HEK293T (cell line): ENCODE measurements at regions not wholly inside any gene's neighbourhood (a gene's known extent, or its start where the extent isn't known, plus 50 kb on each side); places are given as distances from the start of the nearest gene placed in this dataset.

Experiments
- CTCF ChIA-PET: fragments of 350-600 bp; formaldehyde crosslinking; extraction: SDS; loops from one replicate; lab custom pipeline; 2021; ENCODE audit warnings: antibody characterized with exemption, inconsistent platforms; lab: Yijun Ruan, JAX
- POLR2A ChIA-PET: fragments of 350-600 bp; formaldehyde crosslinking; extraction: SDS; loops from one replicate; lab custom pipeline; 2020; ENCODE audit warnings: antibody characterized with exemption, inconsistent platforms; lab: Yijun Ruan, JAX
- DNase-seq: peaks from one replicate; pipeline ENCODE4 v3.0.0; 2012; ENCODE audit warnings: mixed read lengths; ENCODE audit errors: extremely low spot score
- ARNT ChIP-seq: fragments of 450-650 bp; IDR thresholded peaks from 2 replicates; pipeline ENCODE4 v1.6.1; 2017; ENCODE audit warnings: mild to moderate bottlenecking
- BHLHE40 ChIP-seq: fragments of 450-650 bp; IDR thresholded peaks from 2 replicates; pipeline ENCODE4 v1.6.1; 2016; ENCODE audit warnings: mild to moderate bottlenecking, moderate library complexity, borderline replicate concordance
- CTBP1 ChIP-seq: fragments of 450-650 bp; IDR thresholded peaks from 2 replicates; pipeline ENCODE4 v1.6.1; 2016; ENCODE audit warnings: borderline replicate concordance
- ELF4 ChIP-seq: fragments of 450-650 bp; IDR thresholded peaks from 2 replicates; pipeline ENCODE4 v1.6.1; 2017; ENCODE audit warnings: antibody characterized with exemption
- FOXA1 ChIP-seq: fragments of 450-650 bp; IDR thresholded peaks from 2 replicates; pipeline ENCODE4 v1.6.1; 2016; ENCODE audit warnings: mild to moderate bottlenecking
- FOXK2 ChIP-seq: fragments of 450-650 bp; IDR thresholded peaks from 2 replicates; pipeline ENCODE4 v1.6.1; 2016; ENCODE audit warnings: mild to moderate bottlenecking
- FOXM1 ChIP-seq: fragments of 450-650 bp; IDR thresholded peaks from 2 replicates; pipeline ENCODE4 v1.6.1; 2017; ENCODE audit warnings: mild to moderate bottlenecking, borderline replicate concordance
- HDGF ChIP-seq: fragments of 450-650 bp; IDR thresholded peaks from 2 replicates; pipeline ENCODE4 v1.6.1; 2017; ENCODE audit warnings: antibody characterized with exemption, borderline replicate concordance
- L3MBTL2 ChIP-seq: fragments of 450-650 bp; conservative IDR thresholded peaks from 2 replicates; pipeline ENCODE4 v1.6.1; 2016; ENCODE audit warnings: mild to moderate bottlenecking
- LEF1 ChIP-seq: fragments of 450-650 bp; IDR thresholded peaks from 2 replicates; pipeline ENCODE4 v1.6.1; 2017; ENCODE audit warnings: mild to moderate bottlenecking, borderline replicate concordance
- NFRKB ChIP-seq: fragments of 450-650 bp; IDR thresholded peaks from 2 replicates; pipeline ENCODE4 v1.6.1; 2016; ENCODE audit warnings: mild to moderate bottlenecking, moderate library complexity
- PKNOX1 ChIP-seq: fragments of 450-650 bp; IDR thresholded peaks from 2 replicates; pipeline ENCODE4 v1.6.1; 2016
- SP1 ChIP-seq: fragments of 450-650 bp; IDR thresholded peaks from 2 replicates; pipeline ENCODE4 v1.6.1; 2017
- SUZ12 ChIP-seq: fragments of 450-650 bp; IDR thresholded peaks from 2 replicates; pipeline ENCODE4 v1.6.1; 2016; ENCODE audit warnings: mild to moderate bottlenecking
- TARDBP ChIP-seq: fragments of 450-650 bp; IDR thresholded peaks from 2 replicates; pipeline ENCODE4 v1.6.1; 2016
- ZNF384 ChIP-seq: fragments of 450-650 bp; IDR thresholded peaks from 2 replicates; pipeline ENCODE4 v1.6.1; 2016

- ChIA-PET CTCF (no interaction called here), POLR2A (no interaction called here)
- TF ChIP-seq TARDBP (no peak), SP1 (no peak), PKNOX1 (no peak), L3MBTL2 (no peak), NFRKB (no peak), FOXM1 (no peak), HDGF (no peak), FOXA1 (no peak), ARNT (no peak), CTBP1 (no peak), SUZ12 (no peak), ELF4 (no peak), FOXK2 (no peak), LEF1 (no peak), ZNF384 (no peak), BHLHE40 (no peak)
- no peak for DNase-seq
Measured at GRCh38 chr20:6492271-6493055, 275.0 kb upstream of the BMP2 start.

- POLR2A ChIA-PET = no interaction called here
- CTCF ChIA-PET = no interaction called here
- DNase-seq = no peak
- no peak for TF ChIP-seq TARDBP
- TF ChIP-seq ELF4 = no peak
- TF ChIP-seq L3MBTL2 = no peak
Measured at GRCh38 chr20:6490849-6491248, 276.6 kb upstream of the BMP2 start.

GRCh38 chr20:6489361-6490171, 277.9 kb upstream of the BMP2 start:
- no peak for DNase-seq
- POLR2A ChIA-PET = no interaction called here
- CTCF ChIA-PET = interaction anchor here (0.7 kb wide), 1 partner anchor 28 kb away, joined by 4 read pairs; no protein-coding TSS in a partner anchor
- TF ChIP-seq CTBP1 = no peak
- no peak for TF ChIP-seq SUZ12
- TF ChIP-seq ZNF384 = no peak
- TF ChIP-seq SP1 = no peak
- TF ChIP-seq HDGF = no peak
- no peak for TF ChIP-seq BHLHE40
- TF ChIP-seq ARNT = no peak
- no peak for TF ChIP-seq FOXA1
- TF ChIP-seq FOXK2 = no peak
- TF ChIP-seq TARDBP = no peak
- no peak for TF ChIP-seq NFRKB
- TF ChIP-seq LEF1 = no peak
- TF ChIP-seq ELF4 = no peak

- TF ChIP-seq SUZ12 (no peak), FOXA1 (no peak), SP1 (no peak), FOXM1 (no peak), CTBP1 (no peak), ELF4 (no peak), L3MBTL2 (no peak), LEF1 (no peak), PKNOX1 (no peak), ARNT (no peak), FOXK2 (no peak), NFRKB (no peak), TARDBP (no peak), ZNF384 (no peak), BHLHE40 (no peak), HDGF (no peak)
- DNase-seq = no peak
- ChIA-PET POLR2A (no interaction called here), CTCF (no interaction called here)
Measured at GRCh38 chr20:6485351-6485750, 282.1 kb upstream of the BMP2 start.

- TF ChIP-seq SP1 = no peak
- no peak for DNase-seq
- ChIA-PET POLR2A (no interaction called here), CTCF (interaction anchor here (0.7 kb wide), 1 partner anchor 17 kb away, joined by 4 read pairs; no protein-coding TSS in a partner anchor)
Measured at GRCh38 chr20:6483727-6484126, 283.8 kb upstream of the BMP2 start.

- TF ChIP-seq ARNT = no peak
- TF ChIP-seq L3MBTL2 = no peak
- TF ChIP-seq NFRKB = no peak
- no peak for TF ChIP-seq TARDBP
- no peak for DNase-seq
- CTCF ChIA-PET = interaction anchor here (0.6 to 0.9 kb wide), 2 partner anchors 10 to 313 kb away, joined by 4 to 8 read pairs; no protein-coding TSS in a partner anchor
- POLR2A ChIA-PET = no interaction called here
Measured at GRCh38 chr20:6482486-6482885, 285.0 kb upstream of the BMP2 start.
